ENCODE measurements at regions not wholly inside any gene's neighbourhood (a gene's known extent, or its start where the extent isn't known, plus 50 kb on each side); places are given as distances from the start of the nearest gene placed in this dataset.

DNA sequence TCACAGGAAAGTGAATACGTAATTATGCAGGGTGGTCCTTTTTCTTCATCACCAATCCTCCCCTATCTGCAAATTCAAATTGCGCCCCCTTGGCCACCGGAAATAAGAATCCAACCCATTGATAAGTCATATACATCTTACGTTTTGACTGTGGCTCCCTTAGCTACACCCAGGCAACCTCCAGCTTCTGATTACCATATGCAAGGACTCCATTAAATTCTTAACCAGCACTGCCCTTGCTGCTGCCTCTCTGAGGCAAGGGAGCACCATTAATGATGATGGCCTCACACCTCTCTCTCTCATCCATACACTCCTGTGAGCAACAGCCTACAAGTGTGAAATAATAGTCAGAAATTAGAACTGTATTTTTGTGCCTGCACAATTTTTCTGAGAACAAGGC, 106.0 kb upstream of the NOCT start:
- no peak for DNase-seq (ENCODE audit: low read depth)
- TF ChIP-seq CTCF (conservative IDR thresholded peaks at IDR 0.05; ENCODE audit: control insufficient read depth, insufficient read depth, low read depth, low read length), result no peak

GRCh38 chr4:138908134-138908533, 107.4 kb upstream of the NOCT start:
- no peak overlapping the region for H3K4me3 ChIP-seq (ENCODE audit: control insufficient read depth, low read depth, low read length)
- no peak for TF ChIP-seq CTCF (conservative IDR thresholded peaks at IDR 0.05; ENCODE audit: control insufficient read depth, insufficient read depth, low read depth, low read length)
- no peak for DNase-seq (ENCODE audit: low read depth)

More for the DNA sequence above, 106.0 kb upstream of the NOCT start:
- H3K4me3 ChIP-seq (ENCODE audit: control insufficient read depth, low read depth, low read length), result no peak overlapping the region

- no peak overlapping the region for H3K4me3 ChIP-seq (ENCODE audit: control insufficient read depth, low read depth, low read length)
- DNase-seq (ENCODE audit: low read depth), result no peak
- no peak for TF ChIP-seq CTCF (conservative IDR thresholded peaks at IDR 0.05; ENCODE audit: control insufficient read depth, insufficient read depth, low read depth, low read length)
Measured at GRCh38 chr4:138907174-138907573, 108.4 kb upstream of the NOCT start.

DNA sequence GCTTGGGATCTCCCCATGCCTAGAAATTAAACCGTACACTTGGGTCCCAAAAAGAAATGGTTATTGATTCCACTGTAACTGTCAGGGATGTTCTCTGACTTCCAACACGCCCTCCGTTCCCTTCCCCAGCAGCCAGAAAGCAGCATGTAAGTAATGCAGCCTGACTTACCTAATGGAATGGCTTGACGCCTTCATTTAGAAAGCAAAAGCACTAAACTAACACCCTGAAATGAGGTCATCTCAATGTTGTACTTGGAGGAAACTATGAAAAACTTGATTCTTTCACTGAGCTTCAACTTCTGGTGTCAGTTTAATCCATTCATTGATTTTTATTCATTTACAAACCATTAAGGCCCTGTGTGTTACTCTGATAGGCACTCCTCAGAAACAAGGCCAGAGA, 110.8 kb upstream of the NOCT start:
- DNase-seq (ENCODE audit: low read depth), result no peak
- no peak for TF ChIP-seq CTCF (conservative IDR thresholded peaks at IDR 0.05; ENCODE audit: control insufficient read depth, insufficient read depth, low read depth, low read length)
- no peak overlapping the region for H3K4me3 ChIP-seq (ENCODE audit: control insufficient read depth, low read depth, low read length)

DNA sequence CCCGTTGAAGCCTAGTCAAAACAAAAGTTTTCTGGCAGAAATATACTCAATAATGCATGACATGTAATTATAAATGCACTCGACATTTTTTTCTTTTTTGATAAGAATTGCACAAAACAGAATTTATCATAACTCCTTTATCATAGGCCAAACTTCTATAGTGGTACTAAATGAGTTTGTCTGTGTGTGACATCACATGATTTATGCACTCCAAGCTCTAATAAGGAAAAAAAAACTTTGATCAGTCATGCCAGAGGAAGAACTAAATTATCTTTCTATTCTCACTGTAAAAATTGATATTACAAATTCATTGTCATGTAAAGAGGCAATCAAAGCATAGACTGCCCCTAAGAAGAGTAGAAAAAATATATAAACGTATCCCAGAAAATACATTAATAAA, 112.4 kb upstream of the NOCT start:
- TF ChIP-seq CTCF (conservative IDR thresholded peaks at IDR 0.05; ENCODE audit: control insufficient read depth, insufficient read depth, low read depth, low read length), result no peak
- no peak for DNase-seq (ENCODE audit: low read depth)
- H3K4me3 ChIP-seq (ENCODE audit: control insufficient read depth, low read depth, low read length), result no peak overlapping the region

- no peak for TF ChIP-seq CTCF (conservative IDR thresholded peaks at IDR 0.05; ENCODE audit: control insufficient read depth, insufficient read depth, low read depth, low read length)
- no peak for DNase-seq (ENCODE audit: low read depth)
- no peak overlapping the region for H3K4me3 ChIP-seq (ENCODE audit: control insufficient read depth, low read depth, low read length)
Measured at GRCh38 chr4:138902705-138903104, 112.9 kb upstream of the NOCT start.

- no peak overlapping the region for H3K4me3 ChIP-seq (ENCODE audit: control insufficient read depth, low read depth, low read length)
- no peak for TF ChIP-seq CTCF (conservative IDR thresholded peaks at IDR 0.05; ENCODE audit: control insufficient read depth, insufficient read depth, low read depth, low read length)
- DNase-seq (ENCODE audit: low read depth), result no peak
Measured at GRCh38 chr4:138901177-138901576, 114.4 kb upstream of the NOCT start.

Measured in fibroblast of mammary gland (primary cell).